Erythroblast (primary cell): ENCODE measurements at regions not wholly inside any gene's neighbourhood (a gene's known extent, or its start where the extent isn't known, plus 50 kb on each side); places are given as distances from the start of the nearest gene placed in this dataset.

Experiments used
- GATA1 ChIP-seq: IDR thresholded peaks from 2 replicates; pipeline ENCODE4 v1.6.1; 2011; ENCODE audit warnings: low read depth, mild to moderate bottlenecking, control low read depth, low read length, moderate library complexity
- POLR2A ChIP-seq: IDR thresholded peaks from 2 replicates; pipeline ENCODE4 v1.6.1; 2011; ENCODE audit warnings: mild to moderate bottlenecking, low read length

GRCh38 chr3:178075344-178075743 lies 460.9 kb upstream of the KCNMB2 start:
- TF ChIP-seq POLR2A (no peak), GATA1 (no peak)
